GM11168 (cell line): ENCODE measurements at regions not wholly inside any gene's neighbourhood (a gene's known extent, or its start where the extent isn't known, plus 50 kb on each side); places are given as distances from the start of the nearest gene placed in this dataset.
"Not testable (repeated sequence)": the region's sequence is repeated elsewhere in the genome, so short reads cannot be mapped to it uniquely, and the experiment has no call there.

Source experiments
- in situ Hi-C: fragments of 300-500 bp; cut with MboI; formaldehyde crosslinking; loops from one replicate; pipeline ENCODE4 v1.12.0; 2022; ENCODE audit warnings: low sequenced_read_pairs; ENCODE audit not compliant: unreplicated experiment

- in situ Hi-C loops = no loop called here
Measured at GRCh38 chr1:234962340-234962989, 166.2 kb downstream of the TOMM20 start.

- in situ Hi-C loops = no loop called here
Measured at GRCh38 chr1:234961456-234962339, 166.9 kb downstream of the TOMM20 start.

GRCh38 chr1:234960722-234961455 is 167.7 kb downstream of the TOMM20 start:
- in situ Hi-C loops = no loop called here

- in situ Hi-C loops = no loop called here
Measured at GRCh38 chr1:234958706-234959657, 169.7 kb downstream of the TOMM20 start.

- in situ Hi-C loops = no loop called here
Measured at GRCh38 chr1:234958066-234958705, 170.5 kb downstream of the TOMM20 start.

GRCh38 chr1:234957330-234958065 is 171.1 kb downstream of the TOMM20 start:
- in situ Hi-C loops = no loop called here

GRCh38 chr1:234956821-234957329 is 171.8 kb downstream of the TOMM20 start:
- in situ Hi-C loops = no loop called here

- in situ Hi-C loops = no loop called here
Measured at GRCh38 chr1:234955107-234955731, 173.4 kb downstream of the TOMM20 start.

- in situ Hi-C loops = no loop called here
Measured at GRCh38 chr1:234954613-234955012, 174.0 kb downstream of the TOMM20 start.

GRCh38 chr1:234953655-234954405 is 174.8 kb downstream of the TOMM20 start:
- in situ Hi-C loops = no loop called here

- in situ Hi-C loops = no loop called here
Measured at GRCh38 chr1:234950598-234950997, 178.0 kb downstream of the TOMM20 start.

- in situ Hi-C loops = not testable (repeated sequence)
Measured at GRCh38 chr1:234949528-234949927, 179.1 kb downstream of the TOMM20 start.

GRCh38 chr1:234944439-234945344 is 183.9 kb downstream of the TOMM20 start:
- in situ Hi-C loops = no loop called here

- in situ Hi-C loops = no loop called here
Measured at GRCh38 chr1:234943836-234944402, 184.7 kb downstream of the TOMM20 start.

GRCh38 chr1:234942879-234943506 is 185.6 kb downstream of the TOMM20 start:
- in situ Hi-C loops = no loop called here

- in situ Hi-C loops = no loop called here
Measured at GRCh38 chr1:234942012-234942332, 186.7 kb downstream of the TOMM20 start.
